Activated B cell treated with CpG ODN at 0.5 μM for 24 hours (primary cell): ENCODE measurements at regions not wholly inside any gene's neighbourhood (a gene's known extent, or its start where the extent isn't known, plus 50 kb on each side); places are given as distances from the start of the nearest gene placed in this dataset.

Experiments
- ATAC-seq: fragments of 200-7000 bp; cut with Tn5 transposase; one replicate; pipeline ENCODE4 v1.10.0; 2021; ENCODE audit warnings: low read depth, mild to moderate bottlenecking, moderate library complexity
- CTCF ChIA-PET: fragments of 350-600 bp; sonication (Branson Sonifier 250); formaldehyde crosslinking; loops from one replicate; lab custom pipeline; 2021; ENCODE audit warnings: antibody characterized with exemption; lab: Charles Lee
- POLR2A ChIA-PET: fragments of 350-600 bp; sonication (Branson Sonifier 250); formaldehyde crosslinking; loops from one replicate; lab custom pipeline; 2021; ENCODE audit warnings: antibody characterized with exemption; lab: Charles Lee
- DNase-seq: peaks from one replicate; pipeline ENCODE4 v3.0.0; 2022
- H3K27ac Mint-ChIP-seq: one replicate; pipeline ENCODE4 v1.8.0; 2020; ENCODE audit warnings: mixed read lengths
- H3K27me3 Mint-ChIP-seq: one replicate; pipeline ENCODE4 v1.8.0; 2021; ENCODE audit warnings: mixed read lengths
- H3K36me3 Mint-ChIP-seq: one replicate; pipeline ENCODE4 v1.8.0; 2021; ENCODE audit warnings: low read depth, mixed read lengths
- H3K4me1 Mint-ChIP-seq: one replicate; pipeline ENCODE4 v1.8.0; 2021; ENCODE audit warnings: mixed read lengths
- H3K4me3 Mint-ChIP-seq: one replicate; pipeline ENCODE4 v1.8.0; 2020; ENCODE audit warnings: mild to moderate bottlenecking, mixed read lengths
- H3K9me3 Mint-ChIP-seq: one replicate; pipeline ENCODE4 v1.8.0; 2020; ENCODE audit warnings: mixed read lengths
- CTCF ChIP-seq: fragments of 200-600 bp; IDR thresholded peaks from one replicate; pipeline ENCODE4 v1.8.0; 2022; ENCODE audit warnings: antibody characterized with exemption, mild to moderate bottlenecking
- intact Hi-C: fragments of 100-400 bp; cut with micrococcal nuclease; formaldehyde crosslinking; loops from one replicate; pipeline ENCODE4 v1.15.1; 2024

- CTCF ChIA-PET: no interaction called here
Measured at GRCh38 chr4:152150214-152150613, 385.7 kb downstream of the FBXW7 start.

GRCh38 chr4:152149745-152150144 lies 386.1 kb downstream of the FBXW7 start:
- ChIA-PET POLR2A (no interaction called here), CTCF (no interaction called here)
- no peak for TF ChIP-seq CTCF
- peaks cover 2% of the 10 kb centered on the region for H3K36me3 Mint-ChIP-seq
- H3K27ac Mint-ChIP-seq: no peak overlapping the region
- H3K27me3 Mint-ChIP-seq: peaks cover 6% of the 10 kb centered on the region
- no peak overlapping the region for H3K4me3 Mint-ChIP-seq
- intact Hi-C loops: no loop called here
- no peaks in the 10 kb centered on the region for H3K4me1 Mint-ChIP-seq
- ATAC-seq (no peak), DNase-seq (no peak)
- peaks cover 16% of the 10 kb centered on the region for H3K9me3 Mint-ChIP-seq

More at GRCh38 chr4:152150214-152150613, 385.7 kb downstream of the FBXW7 start:
- H3K4me1 Mint-ChIP-seq: no peaks in the 10 kb centered on the region
- no peak overlapping the region for H3K4me3 Mint-ChIP-seq
- H3K27ac Mint-ChIP-seq: no peak overlapping the region
- peaks cover 13% of the 10 kb centered on the region for H3K9me3 Mint-ChIP-seq
- TF ChIP-seq CTCF: no peak
- intact Hi-C loops: no loop called here
- peaks cover 6% of the 10 kb centered on the region for H3K27me3 Mint-ChIP-seq
- POLR2A ChIA-PET: no interaction called here
- DNase-seq (no peak), ATAC-seq (no peak)
- H3K36me3 Mint-ChIP-seq: peaks cover 2% of the 10 kb centered on the region

GRCh38 chr4:152148057-152148456 lies 387.2 kb upstream of the GATB start:
- H3K27me3 Mint-ChIP-seq: peaks cover 6% of the 10 kb centered on the region
- ATAC-seq (no peak), DNase-seq (no peak)
- POLR2A ChIA-PET: no interaction called here
- H3K36me3 Mint-ChIP-seq: peaks cover 2% of the 10 kb centered on the region
- no peak for TF ChIP-seq CTCF
- CTCF ChIA-PET: no interaction called here
- no peak overlapping the region for H3K27ac Mint-ChIP-seq
- intact Hi-C loops: no loop called here
- H3K4me3 Mint-ChIP-seq: no peak overlapping the region
- H3K9me3 Mint-ChIP-seq: peaks cover 21% of the 10 kb centered on the region
- no peaks in the 10 kb centered on the region for H3K4me1 Mint-ChIP-seq

- intact Hi-C loops: no loop called here
- Mint-ChIP-seq H3K4me3 (no peak overlapping the region), H3K27ac (no peak overlapping the region), H3K36me3 (peaks cover 2% of the 10 kb centered on the region), H3K9me3 (peaks cover 21% of the 10 kb centered on the region), H3K27me3 (peaks cover 6% of the 10 kb centered on the region), H3K4me1 (no peaks in the 10 kb centered on the region)
- DNase-seq: no peak
- no peak for TF ChIP-seq CTCF
- ChIA-PET CTCF (no interaction called here), POLR2A (no interaction called here)
- no peak for ATAC-seq
Measured at GRCh38 chr4:152146244-152146643, 385.4 kb upstream of the GATB start.

GRCh38 chr4:152143806-152144205 lies 383.0 kb upstream of the GATB start:
- POLR2A ChIA-PET: no interaction called here
- peaks cover 2% of the 10 kb centered on the region for H3K36me3 Mint-ChIP-seq
- ATAC-seq (no peak), DNase-seq (no peak)
- H3K9me3 Mint-ChIP-seq: peaks cover 21% of the 10 kb centered on the region
- no peak for TF ChIP-seq CTCF
- no peaks in the 10 kb centered on the region for H3K4me1 Mint-ChIP-seq
- H3K4me3 Mint-ChIP-seq: no peak overlapping the region
- H3K27ac Mint-ChIP-seq: no peak overlapping the region
- CTCF ChIA-PET: no interaction called here
- peaks cover under 1% of the 10 kb centered on the region for H3K27me3 Mint-ChIP-seq
- intact Hi-C loops: no loop called here
